ENCODE measurements at regions not wholly inside any gene's neighbourhood (a gene's known extent, or its start where the extent isn't known, plus 50 kb on each side); places are given as distances from the start of the nearest gene placed in this dataset.

DNA sequence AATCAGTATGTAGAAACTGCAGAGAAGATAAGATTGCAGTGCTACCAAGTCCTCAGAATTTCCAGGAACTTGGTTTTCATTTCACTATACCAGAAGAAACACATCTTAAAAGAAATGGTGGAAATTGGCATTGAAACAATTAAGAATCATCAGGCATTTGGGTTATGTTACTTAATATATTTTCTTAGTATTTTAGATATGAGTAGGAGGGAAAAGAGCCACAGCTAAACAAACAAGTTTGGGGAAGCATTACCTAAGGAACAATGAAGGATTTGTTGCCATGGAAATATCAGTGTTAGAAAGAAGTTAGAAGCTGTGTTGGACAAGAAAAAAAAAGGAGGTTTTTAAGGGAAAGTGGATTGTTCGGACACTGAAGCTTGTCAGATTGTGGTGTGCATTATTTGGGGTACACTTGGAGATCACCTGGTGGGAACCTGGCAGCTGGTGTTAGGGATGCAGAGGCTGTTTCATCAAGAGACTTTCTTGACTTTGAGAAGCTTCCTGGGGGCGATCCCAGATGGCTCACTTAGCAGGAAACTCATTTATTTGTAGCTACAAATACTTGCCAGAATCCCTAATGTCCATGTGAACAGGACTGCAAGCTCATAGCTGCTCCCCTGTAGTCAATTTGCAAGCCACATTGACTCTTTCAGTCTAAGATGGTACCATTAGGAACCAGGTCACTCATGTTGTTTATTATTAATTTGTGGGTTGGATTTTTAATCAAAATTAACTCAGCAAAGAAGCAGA, 246.7 kb downstream of the RFC3 start:
- POLR2A ChIA-PET: no interaction called here
- no peaks in the 10 kb centered on the region for H3K36me3 ChIP-seq (ENCODE audit: control insufficient read depth in 2 of 2, insufficient read depth in 1 of 2, low read length in 2 of 2)
- H3K4me3 ChIP-seq (ENCODE audit: low read depth, low read length): no peak overlapping the region
- H3K4me1 ChIP-seq (ENCODE audit: control insufficient read depth, insufficient read depth, low read length): no peaks in the 10 kb centered on the region
- CTCF ChIA-PET: no interaction called here
- H3K9me3 ChIP-seq (ENCODE audit: control insufficient read depth, insufficient read depth, low read depth, low read length): no peaks in the 10 kb centered on the region
- TF ChIP-seq ZNF404 (tag by site-specific recombination; IDR thresholded peaks at IDR 0.05) (no peak), ZNF654 (tag by site-specific recombination; IDR thresholded peaks at IDR 0.05; ENCODE audit: low read depth) (no peak), HOXD13 (CRISPR knock-in tag; IDR thresholded peaks at IDR 0.05; ENCODE audit: borderline replicate concordance) (no peak), ZNF596 (tag by site-specific recombination; IDR thresholded peaks at IDR 0.05) (no peak), ZNF426 (tag by site-specific recombination; IDR thresholded peaks at IDR 0.05) (no peak), ZNF23 (tag by site-specific recombination; IDR thresholded peaks at IDR 0.05; ENCODE audit: borderline replicate concordance) (no peak), ZBTB17 (tag by site-specific recombination; IDR thresholded peaks at IDR 0.05) (no peak), ZNF140 (tag by site-specific recombination; IDR thresholded peaks at IDR 0.05) (no peak), KLF9 (tag by site-specific recombination; IDR thresholded peaks at IDR 0.05; ENCODE audit: low read depth) (no peak), ZNF155 (tag by site-specific recombination; IDR thresholded peaks at IDR 0.05) (no peak), ZNF777 (tag by site-specific recombination; IDR thresholded peaks at IDR 0.05; ENCODE audit: borderline replicate concordance) (no peak), ZNF530 (tag by site-specific recombination; IDR thresholded peaks at IDR 0.05; ENCODE audit: low read depth) (no peak), ZBTB21 (tag by site-specific recombination; IDR thresholded peaks at IDR 0.05) (no peak), ZXDB (tag by site-specific recombination; IDR thresholded peaks at IDR 0.05) (no peak), ZNF473 (tag by site-specific recombination; IDR thresholded peaks at IDR 0.05) (no peak), ZNF791 (tag by site-specific recombination; IDR thresholded peaks at IDR 0.05) (no peak), HOXC10 (CRISPR knock-in tag; IDR thresholded peaks at IDR 0.05) (no peak)
- TF ChIP-seq, protein P1, sequence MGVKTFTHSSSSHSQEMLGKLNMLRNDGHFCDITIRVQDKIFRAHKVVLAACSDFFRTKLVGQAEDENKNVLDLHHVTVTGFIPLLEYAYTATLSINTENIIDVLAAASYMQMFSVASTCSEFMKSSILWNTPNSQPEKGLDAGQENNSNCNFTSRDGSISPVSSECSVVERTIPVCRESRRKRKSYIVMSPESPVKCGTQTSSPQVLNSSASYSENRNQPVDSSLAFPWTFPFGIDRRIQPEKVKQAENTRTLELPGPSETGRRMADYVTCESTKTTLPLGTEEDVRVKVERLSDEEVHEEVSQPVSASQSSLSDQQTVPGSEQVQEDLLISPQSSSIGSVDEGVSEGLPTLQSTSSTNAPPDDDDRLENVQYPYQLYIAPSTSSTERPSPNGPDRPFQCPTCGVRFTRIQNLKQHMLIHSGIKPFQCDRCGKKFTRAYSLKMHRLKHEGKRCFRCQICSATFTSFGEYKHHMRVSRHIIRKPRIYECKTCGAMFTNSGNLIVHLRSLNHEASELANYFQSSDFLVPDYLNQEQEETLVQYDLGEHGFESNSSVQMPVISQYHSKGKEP (tag by site-specific recombination; IDR thresholded peaks at IDR 0.05): no peak
- no peak overlapping the region for H3K27ac ChIP-seq (ENCODE audit: extremely low read depth, low read depth, low read length)

DNA sequence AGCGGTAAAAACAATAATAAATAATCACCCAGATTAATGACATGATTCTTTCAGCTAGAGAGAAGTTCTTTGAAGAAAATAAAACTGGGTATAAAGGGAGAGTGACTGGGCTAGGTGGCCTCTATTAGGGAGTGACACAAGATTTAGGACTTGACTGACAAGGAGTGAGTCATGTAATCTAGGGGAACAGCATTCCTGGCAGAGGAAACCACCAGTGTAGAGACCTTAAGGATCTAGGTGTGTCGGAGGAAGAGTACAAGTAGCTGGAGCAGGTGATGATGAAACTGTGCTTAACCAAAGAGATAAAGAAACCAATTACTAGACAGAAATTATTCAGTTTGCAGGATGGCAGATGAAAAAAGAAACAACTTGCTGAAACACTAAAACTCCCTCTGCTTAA, 248.0 kb downstream of the RFC3 start:
- no peaks in the 10 kb centered on the region for H3K4me1 ChIP-seq (ENCODE audit: control insufficient read depth, insufficient read depth, low read length)
- no peak overlapping the region for H3K27ac ChIP-seq (ENCODE audit: extremely low read depth, low read depth, low read length)
- ChIA-PET CTCF (no interaction called here), POLR2A (no interaction called here)
- H3K4me3 ChIP-seq (ENCODE audit: low read depth, low read length): no peak overlapping the region
- H3K9me3 ChIP-seq (ENCODE audit: control insufficient read depth, insufficient read depth, low read depth, low read length): no peaks in the 10 kb centered on the region
- no peak for TF ChIP-seq ZNF558 (tag by site-specific recombination; IDR thresholded peaks at IDR 0.05)
- TF ChIP-seq, protein P2, sequence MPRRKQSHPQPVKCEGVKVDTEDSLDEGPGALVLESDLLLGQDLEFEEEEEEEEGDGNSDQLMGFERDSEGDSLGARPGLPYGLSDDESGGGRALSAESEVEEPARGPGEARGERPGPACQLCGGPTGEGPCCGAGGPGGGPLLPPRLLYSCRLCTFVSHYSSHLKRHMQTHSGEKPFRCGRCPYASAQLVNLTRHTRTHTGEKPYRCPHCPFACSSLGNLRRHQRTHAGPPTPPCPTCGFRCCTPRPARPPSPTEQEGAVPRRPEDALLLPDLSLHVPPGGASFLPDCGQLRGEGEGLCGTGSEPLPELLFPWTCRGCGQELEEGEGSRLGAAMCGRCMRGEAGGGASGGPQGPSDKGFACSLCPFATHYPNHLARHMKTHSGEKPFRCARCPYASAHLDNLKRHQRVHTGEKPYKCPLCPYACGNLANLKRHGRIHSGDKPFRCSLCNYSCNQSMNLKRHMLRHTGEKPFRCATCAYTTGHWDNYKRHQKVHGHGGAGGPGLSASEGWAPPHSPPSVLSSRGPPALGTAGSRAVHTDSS (tag by site-specific recombination; IDR thresholded peaks at IDR 0.05): no peak
- TF ChIP-seq YY2 (tag by site-specific recombination; IDR thresholded peaks at IDR 0.05): no peak
- no peak for TF ChIP-seq ZNF830 (tag by site-specific recombination; IDR thresholded peaks at IDR 0.05; ENCODE audit: low read depth)
- no peak for TF ChIP-seq ZNF571 (tag by site-specific recombination; IDR thresholded peaks at IDR 0.05)
- TF ChIP-seq, protein P3, sequence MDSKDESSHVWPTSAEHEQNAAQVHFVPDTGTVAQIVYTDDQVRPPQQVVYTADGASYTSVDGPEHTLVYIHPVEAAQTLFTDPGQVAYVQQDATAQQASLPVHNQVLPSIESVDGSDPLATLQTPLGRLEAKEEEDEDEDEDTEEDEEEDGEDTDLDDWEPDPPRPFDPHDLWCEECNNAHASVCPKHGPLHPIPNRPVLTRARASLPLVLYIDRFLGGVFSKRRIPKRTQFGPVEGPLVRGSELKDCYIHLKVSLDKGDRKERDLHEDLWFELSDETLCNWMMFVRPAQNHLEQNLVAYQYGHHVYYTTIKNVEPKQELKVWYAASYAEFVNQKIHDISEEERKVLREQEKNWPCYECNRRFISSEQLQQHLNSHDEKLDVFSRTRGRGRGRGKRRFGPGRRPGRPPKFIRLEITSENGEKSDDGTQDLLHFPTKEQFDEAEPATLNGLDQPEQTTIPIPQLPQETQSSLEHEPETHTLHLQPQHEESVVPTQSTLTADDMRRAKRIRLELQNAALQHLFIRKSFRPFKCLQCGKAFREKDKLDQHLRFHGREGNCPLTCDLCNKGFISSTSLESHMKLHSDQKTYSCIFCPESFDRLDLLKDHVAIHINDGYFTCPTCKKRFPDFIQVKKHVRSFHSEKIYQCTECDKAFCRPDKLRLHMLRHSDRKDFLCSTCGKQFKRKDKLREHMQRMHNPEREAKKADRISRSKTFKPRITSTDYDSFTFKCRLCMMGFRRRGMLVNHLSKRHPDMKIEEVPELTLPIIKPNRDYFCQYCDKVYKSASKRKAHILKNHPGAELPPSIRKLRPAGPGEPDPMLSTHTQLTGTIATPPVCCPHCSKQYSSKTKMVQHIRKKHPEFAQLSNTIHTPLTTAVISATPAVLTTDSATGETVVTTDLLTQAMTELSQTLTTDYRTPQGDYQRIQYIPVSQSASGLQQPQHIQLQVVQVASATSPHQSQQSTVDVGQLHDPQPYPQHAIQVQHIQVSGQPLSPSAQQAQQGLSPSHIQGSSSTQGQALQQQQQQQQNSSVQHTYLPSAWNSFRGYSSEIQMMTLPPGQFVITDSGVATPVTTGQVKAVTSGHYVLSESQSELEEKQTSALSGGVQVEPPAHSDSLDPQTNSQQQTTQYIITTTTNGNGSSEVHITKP (tag by site-specific recombination; IDR thresholded peaks at IDR 0.05): peak; percentile 39
- no peak for TF ChIP-seq ZNF560 (tag by site-specific recombination; IDR thresholded peaks at IDR 0.05; ENCODE audit: borderline replicate concordance)
- TF ChIP-seq KLF9 (tag by site-specific recombination; IDR thresholded peaks at IDR 0.05; ENCODE audit: low read depth): no peak
- H3K36me3 ChIP-seq (ENCODE audit: control insufficient read depth in 2 of 2, insufficient read depth in 1 of 2, low read length in 2 of 2): no peaks in the 10 kb centered on the region
